ENCODE measurements at regions not wholly inside any gene's neighbourhood (a gene's known extent, or its start where the extent isn't known, plus 50 kb on each side); places are given as distances from the start of the nearest gene placed in this dataset.
A peak's percentile ranks its signal among the peaks of the same experiment; 100 is the strongest.

DNA sequence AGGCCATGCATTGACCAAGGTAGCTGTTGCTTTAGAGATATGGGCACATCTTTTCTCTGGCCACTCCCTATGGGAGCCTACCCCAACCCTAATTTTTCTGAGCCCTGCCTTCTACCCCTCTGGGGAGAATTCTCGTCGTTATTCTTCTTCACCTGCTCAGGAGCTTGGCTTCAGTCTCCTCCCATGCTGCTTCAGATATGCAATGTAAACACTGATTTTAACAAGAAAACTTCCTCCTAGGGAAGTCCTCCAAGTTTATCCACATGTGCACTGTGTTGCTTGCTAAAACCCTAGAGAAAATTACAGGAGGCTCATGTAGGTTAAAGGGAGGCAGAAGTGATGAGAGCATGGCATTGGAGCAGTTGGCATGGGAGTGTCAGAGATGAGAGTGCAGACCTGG, 445.2 kb upstream of the MDFIC2 start:
- 58% methylated on average over 2 of the region's 2 CpGs for WGBS
- no peaks in the 10 kb centered on the region for H3K27me3 ChIP-seq (replicated peaks; ENCODE audit: insufficient read depth)
- H3K4me3 ChIP-seq, result no peak overlapping the region
- H3K36me3 ChIP-seq, result no peaks in the 10 kb centered on the region
- no peaks in the 10 kb centered on the region for H3K9me3 ChIP-seq
- peaks cover 2% of the 10 kb centered on the region for H3K4me1 ChIP-seq (replicated peaks)
- intact Hi-C loops (cut with DNase I), result no loop called here
- no peak overlapping the region for H3K27ac ChIP-seq
- TF ChIP-seq POLR2A (IDR thresholded peaks at IDR 0.05) (no peak), POLR2AphosphoS5 (IDR thresholded peaks at IDR 0.05) (no peak)
- TF ChIP-seq, protein P1, sequence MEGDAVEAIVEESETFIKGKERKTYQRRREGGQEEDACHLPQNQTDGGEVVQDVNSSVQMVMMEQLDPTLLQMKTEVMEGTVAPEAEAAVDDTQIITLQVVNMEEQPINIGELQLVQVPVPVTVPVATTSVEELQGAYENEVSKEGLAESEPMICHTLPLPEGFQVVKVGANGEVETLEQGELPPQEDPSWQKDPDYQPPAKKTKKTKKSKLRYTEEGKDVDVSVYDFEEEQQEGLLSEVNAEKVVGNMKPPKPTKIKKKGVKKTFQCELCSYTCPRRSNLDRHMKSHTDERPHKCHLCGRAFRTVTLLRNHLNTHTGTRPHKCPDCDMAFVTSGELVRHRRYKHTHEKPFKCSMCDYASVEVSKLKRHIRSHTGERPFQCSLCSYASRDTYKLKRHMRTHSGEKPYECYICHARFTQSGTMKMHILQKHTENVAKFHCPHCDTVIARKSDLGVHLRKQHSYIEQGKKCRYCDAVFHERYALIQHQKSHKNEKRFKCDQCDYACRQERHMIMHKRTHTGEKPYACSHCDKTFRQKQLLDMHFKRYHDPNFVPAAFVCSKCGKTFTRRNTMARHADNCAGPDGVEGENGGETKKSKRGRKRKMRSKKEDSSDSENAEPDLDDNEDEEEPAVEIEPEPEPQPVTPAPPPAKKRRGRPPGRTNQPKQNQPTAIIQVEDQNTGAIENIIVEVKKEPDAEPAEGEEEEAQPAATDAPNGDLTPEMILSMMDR (IDR thresholded peaks at IDR 0.05), result no peak
- DNase-seq (ENCODE audit: low spot score), result no peak

DNA sequence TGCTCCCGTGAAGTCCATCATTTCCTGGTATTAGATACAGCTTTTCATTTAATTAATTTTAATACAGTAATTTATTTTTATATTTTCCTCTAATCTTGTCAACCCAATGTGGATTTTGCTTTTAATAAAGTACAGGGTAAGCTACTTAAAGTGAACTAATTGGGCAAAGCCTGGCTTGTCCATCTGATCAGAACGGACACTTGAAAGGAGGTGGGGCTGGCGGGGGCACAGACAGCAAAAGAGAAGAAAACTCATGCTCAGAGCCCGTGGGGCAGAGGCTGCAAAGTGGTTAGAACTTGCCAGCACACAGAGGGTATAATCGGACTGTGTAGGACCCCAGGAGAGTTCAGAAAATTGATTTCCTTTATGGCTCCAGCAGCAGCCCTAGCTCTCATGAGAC, 443.1 kb upstream of the MDFIC2 start:
- no peak for DNase-seq (ENCODE audit: low spot score)
- Histone ChIP-seq H3K36me3 (no peaks in the 10 kb centered on the region), H3K27ac (no peak overlapping the region), H3K9me3 (no peaks in the 10 kb centered on the region), H3K4me1 (replicated peaks) (peaks cover 2% of the 10 kb centered on the region), H3K4me3 (no peak overlapping the region), H3K27me3 (replicated peaks; ENCODE audit: insufficient read depth) (no peaks in the 10 kb centered on the region)
- TF ChIP-seq, protein P1 (IDR thresholded peaks at IDR 0.05), result no peak
- TF ChIP-seq POLR2A (IDR thresholded peaks at IDR 0.05), result no peak
- intact Hi-C loops (cut with DNase I), result no loop called here
- WGBS, result 87% methylated on average over 5 of the region's 5 CpGs

DNA sequence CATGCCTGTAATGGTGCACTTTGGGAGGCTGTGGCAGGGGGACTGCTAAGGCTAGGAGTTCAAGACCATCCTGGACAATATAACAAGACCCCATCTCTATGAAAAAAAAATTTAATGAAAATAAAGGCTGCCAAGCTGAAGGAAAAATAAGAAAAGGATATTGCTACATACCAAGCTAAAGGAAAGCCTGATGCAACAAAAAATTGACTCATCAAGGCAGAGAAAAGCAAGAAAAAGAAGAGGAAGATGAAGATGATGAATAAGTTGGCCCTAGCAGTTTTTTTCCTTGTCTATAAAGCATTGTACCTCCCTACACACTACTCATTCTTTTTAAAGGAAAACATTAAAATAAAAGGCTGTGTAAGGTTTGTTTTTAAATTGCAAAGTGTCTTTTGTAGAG, 441.9 kb upstream of the MDFIC2 start:
- Histone ChIP-seq H3K4me1 (replicated peaks) (peaks cover 2% of the 10 kb centered on the region), H3K27me3 (replicated peaks; ENCODE audit: insufficient read depth) (no peaks in the 10 kb centered on the region), H3K27ac (no peak overlapping the region), H3K4me3 (no peak overlapping the region), H3K9me3 (no peaks in the 10 kb centered on the region), H3K36me3 (no peaks in the 10 kb centered on the region)
- no peak for DNase-seq (ENCODE audit: low spot score)
- TF ChIP-seq, protein P1 (IDR thresholded peaks at IDR 0.05), result no peak
- TF ChIP-seq POLR2A (IDR thresholded peaks at IDR 0.05), result no peak
- TF ChIP-seq POLR2AphosphoS5 (IDR thresholded peaks at IDR 0.05), result no peak
- intact Hi-C loops (cut with DNase I), result no loop called here

DNA sequence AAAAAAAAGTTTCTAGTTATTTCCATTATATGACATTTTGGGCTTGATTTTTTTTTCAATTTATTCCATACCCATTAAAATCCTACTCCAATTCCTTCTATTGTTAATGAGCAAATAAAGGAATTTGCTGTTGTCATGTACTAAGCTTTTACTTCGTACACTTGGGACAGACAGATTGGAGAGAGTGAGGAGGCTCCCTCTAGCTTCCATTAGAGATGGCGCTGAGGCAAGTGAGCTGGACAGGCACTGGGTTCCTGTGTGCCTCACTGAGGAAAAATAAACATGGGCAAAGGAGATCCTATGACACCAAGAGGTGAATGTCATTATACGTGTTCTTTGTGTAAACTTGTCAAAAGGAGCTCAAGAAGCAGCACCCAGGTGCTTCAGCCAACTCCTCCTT, 441.1 kb upstream of the MDFIC2 start:
- H3K36me3 ChIP-seq, result no peaks in the 10 kb centered on the region
- intact Hi-C loops (cut with DNase I), result no loop called here
- no peaks in the 10 kb centered on the region for H3K9me3 ChIP-seq
- peak; percentile 18 for DNase-seq (ENCODE audit: low spot score)
- no peaks in the 10 kb centered on the region for H3K27me3 ChIP-seq (replicated peaks; ENCODE audit: insufficient read depth)
- H3K4me1 ChIP-seq (replicated peaks), result peaks cover 2% of the 10 kb centered on the region
- TF ChIP-seq, protein P1 (IDR thresholded peaks at IDR 0.05), result peak in 1 of 4 experiments; percentile 48
- TF ChIP-seq POLR2AphosphoS5 (IDR thresholded peaks at IDR 0.05) (peak; percentile 8), POLR2A (IDR thresholded peaks at IDR 0.05) (no peak)
- H3K4me3 ChIP-seq, result no peak overlapping the region
- H3K27ac ChIP-seq, result no peak overlapping the region
- 57% methylated on average over 3 of the region's 3 CpGs for WGBS

DNA sequence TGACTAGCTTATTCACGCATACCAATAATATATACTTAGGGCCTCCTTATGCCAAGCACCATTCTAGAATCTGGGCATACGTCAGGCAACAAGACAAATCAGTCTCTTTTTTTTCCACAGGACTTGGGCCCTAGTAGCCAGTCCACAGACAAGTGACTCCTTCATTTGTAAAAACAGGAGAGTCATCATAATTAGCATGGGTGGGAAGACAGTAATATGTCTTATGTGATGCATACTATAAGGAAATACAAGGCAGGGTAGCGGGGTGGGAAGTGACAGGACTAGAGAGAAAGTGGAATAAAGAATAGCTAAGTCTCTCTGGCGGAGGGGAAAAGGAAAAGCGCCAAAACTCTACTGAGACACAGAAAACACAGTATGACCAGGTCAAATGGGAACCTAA, 439.6 kb upstream of the MDFIC2 start:
- Histone ChIP-seq H3K27me3 (replicated peaks; ENCODE audit: insufficient read depth) (no peaks in the 10 kb centered on the region), H3K4me1 (replicated peaks) (no peaks in the 10 kb centered on the region), H3K9me3 (no peaks in the 10 kb centered on the region), H3K4me3 (no peak overlapping the region), H3K27ac (no peak overlapping the region), H3K36me3 (no peaks in the 10 kb centered on the region)
- DNase-seq (ENCODE audit: low spot score), result no peak
- intact Hi-C loops (cut with DNase I), result no loop called here
- no peak for TF ChIP-seq POLR2A (IDR thresholded peaks at IDR 0.05)
- no peak for TF ChIP-seq POLR2AphosphoS5 (IDR thresholded peaks at IDR 0.05)
- TF ChIP-seq, protein P1 (IDR thresholded peaks at IDR 0.05), result no peak
- WGBS, result 97% methylated on average over 5 of the region's 5 CpGs
